Motor neuron (in vitro differentiated cells): ENCODE measurements at regions not wholly inside any gene's neighbourhood (a gene's known extent, or its start where the extent isn't known, plus 50 kb on each side); places are given as distances from the start of the nearest gene placed in this dataset.

Experiments used
- ATAC-seq, 8 experiments: fragments of 200-7000 bp; cut with Tn5 transposase; replicated peaks in 6 of 8; 2 replicates each; pipeline ENCODE4 v1.8.0; 2021; ENCODE audit warnings: mild to moderate bottlenecking in 8 of 8, moderate library complexity in 8 of 8
- H3K27ac ChIP-seq, 2 donors: fragments of 250-450 bp; sonication (Bioruptor Pico); 2 replicates each; pipeline ENCODE4 v1.9.0; 2021; ENCODE audit warnings: antibody characterized with exemption in 2 of 2, mild to moderate bottlenecking in 2 of 2, moderate library complexity in 1 of 2
- H3K4me1 ChIP-seq, 2 donors: fragments of 250-450 bp; sonication (Bioruptor Pico); replicated peaks in 1 of 2; 2 replicates each; pipeline ENCODE4 v1.6.1; 2021; ENCODE audit warnings: antibody characterized with exemption in 2 of 2, mild to moderate bottlenecking in 2 of 2, moderate library complexity in 1 of 2
- H3K4me3 ChIP-seq, 5 donors: fragments of 250-450 bp; sonication (Bioruptor Pico); 2 replicates each; pipeline ENCODE4 v1.9.0; 2021; ENCODE audit warnings: antibody characterized with exemption in 5 of 5, mild to moderate bottlenecking in 5 of 5, moderate library complexity in 4 of 5
- WGBS, 10 experiments: fragments of 450-650 bp; shearing (Covaris generic); methylation state at CpG; one replicate each; pipeline ENCODE4 v1.0.0; 2022; 5-methylcytosine and 5-hydroxymethylcytosine counted together
- in situ Hi-C, 9 experiments: fragments of 400-800 bp; cut with MboI; loops; one replicate each; pipeline ENCODE4 v1.15.0; 2021; ENCODE audit warnings: low sequenced_read_pairs in 9 of 9, low pct_unique_long_range_greater_than_20kb in 2 of 9; ENCODE audit not compliant: unreplicated experiment in 9 of 9

DNA sequence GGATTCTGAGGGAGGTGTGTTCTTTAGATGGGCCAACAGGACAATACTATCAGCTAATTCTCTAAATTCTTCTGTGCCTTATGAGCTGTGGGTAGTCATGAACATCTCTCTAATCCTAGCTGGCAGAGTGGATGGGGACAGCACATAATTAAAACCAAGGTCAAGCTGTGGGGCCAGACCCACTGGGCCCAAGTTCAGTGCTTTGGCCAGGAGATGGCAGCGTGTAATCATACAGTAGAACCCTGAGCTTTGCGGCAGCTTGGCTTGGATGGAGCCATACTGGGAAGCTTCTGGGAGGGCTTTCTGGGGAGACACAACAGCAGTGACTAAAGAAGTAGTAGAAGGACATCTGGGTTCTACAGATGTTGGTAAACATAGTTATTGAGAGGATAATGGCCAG is 140.3 kb upstream of the CXCL13 start:
- in situ Hi-C loops: loop anchor here in 1 of 9 experiments (25.0 kb wide), 1 partner anchor 147 kb away; the partner anchor contains the start of gene CXCL13
- H3K4me1 ChIP-seq: no peaks in the 10 kb centered on the region
- no peak overlapping the region for H3K27ac ChIP-seq
- peak in 3 of 8 experiments; percentile 88 to 94 (median 93) for ATAC-seq
- WGBS, 10 experiments: 57 to 100% (median 90%) methylated on average over 1 to 2 of the region's 2 CpGs; no CpG with 5 or more reads in 5 of the 10 experiments
- no peak overlapping the region for H3K4me3 ChIP-seq

DNA sequence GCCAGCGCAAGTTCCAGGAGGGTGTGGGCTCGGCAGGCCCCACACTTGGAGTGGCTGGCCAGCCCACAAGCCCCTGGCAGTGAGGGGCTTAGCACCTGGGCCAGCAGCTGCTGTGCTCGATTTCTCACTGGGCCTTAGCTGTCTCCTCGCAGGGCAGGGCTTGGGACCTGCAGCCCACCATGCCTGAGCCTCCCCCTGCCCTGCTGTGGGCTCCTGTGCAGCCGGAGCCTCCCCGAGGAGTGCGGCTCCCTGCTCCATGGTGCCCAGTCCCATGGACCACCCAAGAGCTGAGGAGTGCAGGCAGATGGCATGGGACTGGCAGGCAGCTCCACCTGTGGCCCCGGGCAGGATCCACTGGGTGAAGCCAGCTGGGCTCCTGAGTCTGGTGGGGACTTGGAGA is 139.2 kb upstream of the CXCL13 start:
- no peak for ATAC-seq
- in situ Hi-C loops: loop anchor here in 1 of 9 experiments (25.0 kb wide), 1 partner anchor 146 kb away; the partner anchor contains the start of gene CXCL13
- 19 to 100% methylated on average over 1 to 4 of the region's 8 CpGs; no CpG with 5 or more reads in 8 of the 10 experiments for WGBS, 10 experiments

DNA sequence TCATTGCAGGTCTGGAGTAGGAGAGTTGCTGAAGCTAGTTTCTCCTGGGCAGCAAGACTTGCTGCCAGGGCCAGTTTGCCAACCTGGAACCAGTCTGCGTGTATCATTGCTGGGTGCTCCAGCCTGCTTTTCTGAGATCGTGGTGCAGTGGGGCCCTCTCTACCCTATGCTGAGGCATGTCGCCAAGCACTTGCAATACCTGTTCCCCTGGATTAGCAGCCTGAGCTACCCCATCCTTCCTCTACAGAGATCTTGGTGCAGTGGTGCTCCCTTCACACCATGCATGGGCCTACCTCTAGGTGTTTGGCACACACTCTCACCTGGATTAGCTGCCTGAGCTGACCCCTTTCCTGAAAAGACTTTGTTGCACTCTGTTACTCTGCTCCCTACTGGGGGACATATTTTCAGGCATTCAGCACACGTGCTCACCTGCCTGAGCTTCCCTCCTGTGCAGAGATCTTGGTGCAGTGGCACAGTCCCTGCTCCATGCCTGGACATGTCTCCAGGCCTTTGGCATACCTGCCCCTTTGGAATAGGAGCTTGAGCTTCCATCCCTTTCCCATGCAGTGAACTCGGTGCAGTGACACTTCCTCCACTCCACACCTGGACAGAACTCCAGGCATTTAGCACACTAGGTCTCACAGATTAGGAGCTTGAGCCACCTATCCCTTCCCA is 133.7 kb upstream of the CXCL13 start:
- H3K4me1 ChIP-seq: no peaks in the 10 kb centered on the region
- 5 to 74% (median 53%) methylated on average over 2 to 4 of the region's 5 CpGs; no CpG with 5 or more reads in 4 of the 10 experiments for WGBS, 10 experiments
- ATAC-seq: no peak
- in situ Hi-C loops: loop anchor here in 1 of 9 experiments (25.0 kb wide), 1 partner anchor 140 kb away; the partner anchor contains the start of gene CXCL13
- H3K27ac ChIP-seq: no peak overlapping the region
- H3K4me3 ChIP-seq: no peak overlapping the region

More for the DNA sequence above, 139.2 kb upstream of the CXCL13 start:
- no peaks in the 10 kb centered on the region for H3K4me1 ChIP-seq
- no peak overlapping the region for H3K27ac ChIP-seq
- no peak overlapping the region for H3K4me3 ChIP-seq

DNA sequence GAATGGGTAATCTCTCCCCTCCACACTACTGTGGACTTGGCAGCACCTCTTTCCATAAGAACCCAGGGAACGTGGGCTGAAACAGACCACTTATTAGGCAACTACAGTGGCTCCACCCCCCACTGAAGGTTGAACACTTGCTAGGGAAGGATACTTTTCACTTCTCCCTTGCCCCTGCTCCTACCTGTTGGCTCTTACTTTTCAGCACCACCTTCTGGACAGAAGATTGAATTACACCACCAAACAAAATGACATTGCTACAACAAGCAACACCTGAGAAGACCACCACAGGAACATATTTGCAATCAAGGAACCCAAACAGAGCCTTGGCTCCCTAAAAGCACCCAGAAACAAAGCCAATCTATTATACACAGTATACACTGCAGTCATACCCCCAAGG is 132.1 kb upstream of the CXCL13 start:
- ATAC-seq: no peak
- in situ Hi-C loops: loop anchor here in 1 of 9 experiments (25.0 kb wide), 1 partner anchor 139 kb away; the partner anchor contains the start of gene CXCL13

DNA sequence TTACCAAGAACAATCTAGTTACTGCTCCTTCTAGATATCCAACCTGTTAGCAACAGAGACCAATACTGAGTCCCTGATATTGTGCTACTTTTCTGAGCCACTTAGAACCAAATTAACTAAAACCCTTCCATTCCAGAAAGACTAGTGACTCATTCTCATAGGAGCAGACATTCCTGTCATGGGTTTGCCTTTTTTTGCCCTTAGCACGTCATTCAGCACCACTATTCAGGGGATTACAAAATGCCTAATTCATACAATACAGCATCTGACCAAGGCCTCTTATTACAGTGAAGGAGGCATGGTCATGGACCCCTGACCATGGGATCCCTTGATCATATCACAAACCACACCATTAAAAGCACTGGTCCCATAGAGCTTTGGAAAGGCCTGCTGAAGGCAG is 123.8 kb upstream of the CXCL13 start:
- Histone ChIP-seq H3K4me3 (no peak overlapping the region), H3K27ac (no peak overlapping the region), H3K4me1 (no peaks in the 10 kb centered on the region)
- in situ Hi-C loops: loop anchor here in 1 of 9 experiments (10.0 kb wide), 1 partner anchor 123 kb away; the partner anchor contains the start of gene CXCL13
- ATAC-seq: peak in 2 of 8 experiments; percentile 99
- WGBS, 10 experiments: 20 to 82% (median 33%) methylated on average over 1 of the region's 1 CpG; no CpG with 5 or more reads in 7 of the 10 experiments

More for the DNA sequence above, 132.1 kb upstream of the CXCL13 start:
- WGBS, 10 experiments: 0 to 83% (median 73%) methylated on average over 1 of the region's 1 CpG; no CpG with 5 or more reads in 6 of the 10 experiments
- H3K4me1 ChIP-seq: no peaks in the 10 kb centered on the region
- no peak overlapping the region for H3K4me3 ChIP-seq
- H3K27ac ChIP-seq: no peak overlapping the region

- Histone ChIP-seq H3K4me3 (no peak overlapping the region), H3K27ac (no peak overlapping the region), H3K4me1 (no peaks in the 10 kb centered on the region)
- ATAC-seq: peak in 2 of 8 experiments; percentile 56 to 64
- in situ Hi-C loops: loop anchor here in 1 of 9 experiments (10.0 kb wide), 1 partner anchor 116 kb away; the partner anchor contains the start of gene CXCL13
- WGBS, 10 experiments: 40 to 92% (median 83%) methylated on average over 1 of the region's 1 CpG; no CpG with 5 or more reads in 3 of the 10 experiments
These were observed 116.7 kb upstream of the CXCL13 start for GRCh38 chr4:77488882-77489281.

DNA sequence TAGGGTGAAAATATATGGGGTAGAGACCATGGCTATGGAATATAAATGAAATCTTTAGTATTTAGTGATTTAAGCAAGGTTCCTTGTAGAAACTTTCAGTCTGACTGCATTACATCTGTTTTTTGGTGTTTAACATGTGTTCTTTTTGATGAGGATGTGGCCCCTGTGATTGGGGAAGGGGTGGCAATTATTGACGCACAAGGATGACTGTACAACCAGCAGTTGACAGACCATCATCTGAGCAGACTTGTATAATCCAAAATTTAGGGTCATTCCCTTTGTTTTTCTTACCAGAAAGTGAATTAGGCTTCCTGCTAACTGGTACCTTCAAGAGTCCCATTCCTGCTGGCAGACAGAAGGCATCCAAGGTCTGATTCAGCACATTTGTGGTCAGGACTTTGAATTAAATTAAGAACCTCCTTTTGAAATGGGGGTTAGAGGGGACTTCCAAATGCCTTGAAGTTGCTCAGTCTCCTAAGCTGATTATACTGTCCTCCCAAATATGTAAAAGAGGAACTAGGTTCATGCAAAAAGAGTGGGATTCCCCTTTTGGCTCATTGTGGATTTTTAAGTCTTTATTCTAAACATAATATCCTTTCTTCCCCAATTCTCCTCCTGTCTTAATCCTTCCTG is 112.4 kb upstream of the CXCL13 start:
- no peaks in the 10 kb centered on the region for H3K4me1 ChIP-seq
- in situ Hi-C loops: no loop called here
- H3K27ac ChIP-seq: no peak overlapping the region
- no peak overlapping the region for H3K4me3 ChIP-seq
- 40 to 100% (median 60%) methylated on average over 1 of the region's 1 CpG; no CpG with 5 or more reads in 5 of the 10 experiments for WGBS, 10 experiments
- peak in 2 of 8 experiments; percentile 58 to 62 for ATAC-seq

- Histone ChIP-seq H3K4me1 (no peaks in the 10 kb centered on the region), H3K27ac (no peak overlapping the region), H3K4me3 (no peak overlapping the region)
- in situ Hi-C loops: no loop called here
- peak in 2 of 8 experiments; percentile 29 to 61 for ATAC-seq
- 41 to 100% (median 80%) methylated on average over 1 to 2 of the region's 2 CpGs; no CpG with 5 or more reads in 5 of the 10 experiments for WGBS, 10 experiments
These were observed 111.6 kb upstream of the CXCL13 start for GRCh38 chr4:77493829-77494551.

GRCh38 chr4:77496457-77496856 is 109.2 kb upstream of the CXCL13 start:
- in situ Hi-C loops: no loop called here
- Histone ChIP-seq H3K4me3 (no peak overlapping the region), H3K4me1 (no peaks in the 10 kb centered on the region), H3K27ac (no peak overlapping the region)
- peak in 2 of 8 experiments; percentile 56 to 61 for ATAC-seq

DNA sequence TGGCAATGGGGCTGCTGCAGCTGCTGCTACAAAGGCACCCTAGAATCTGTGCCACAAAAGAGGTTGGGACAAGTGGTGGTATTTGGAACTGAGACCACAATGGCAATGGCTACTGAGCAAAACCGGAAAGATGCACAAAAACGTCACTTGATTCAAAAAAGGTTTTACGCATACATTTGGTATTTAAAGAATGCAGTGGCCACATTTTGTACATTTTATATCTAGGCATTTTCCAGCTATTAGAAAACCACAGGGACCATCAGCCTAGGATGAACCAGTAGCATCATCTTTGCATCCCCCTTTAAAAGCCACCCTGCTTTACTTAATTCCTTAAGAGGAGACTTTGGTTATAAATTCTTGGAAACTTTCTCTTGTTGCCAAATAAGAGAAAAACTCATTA is 104.8 kb upstream of the CXCL13 start:
- H3K4me3 ChIP-seq: no peak overlapping the region
- no peak for ATAC-seq
- 24 to 97% (median 83%) methylated on average over 3 of the region's 3 CpGs; no CpG with 5 or more reads in 3 of the 10 experiments for WGBS, 10 experiments
- no peak overlapping the region for H3K27ac ChIP-seq
- H3K4me1 ChIP-seq: no peaks in the 10 kb centered on the region
- in situ Hi-C loops: no loop called here

GRCh38 chr4:77501240-77501639 is 104.4 kb upstream of the CXCL13 start:
- Histone ChIP-seq H3K27ac (no peak overlapping the region), H3K4me1 (no peaks in the 10 kb centered on the region), H3K4me3 (no peak overlapping the region)
- ATAC-seq: peak in 1 of 8 experiments; percentile 15
- in situ Hi-C loops: no loop called here

GRCh38 chr4:77501851-77502250 is 103.8 kb upstream of the CXCL13 start:
- 0 to 88% (median 50%) methylated on average over 1 to 2 of the region's 2 CpGs; no CpG with 5 or more reads in 3 of the 10 experiments for WGBS, 10 experiments
- ATAC-seq: peak in 3 of 8 experiments; percentile 79 to 99 (median 98)
- in situ Hi-C loops: no loop called here
- H3K4me1 ChIP-seq: no peaks in the 10 kb centered on the region
- no peak overlapping the region for H3K4me3 ChIP-seq
- no peak overlapping the region for H3K27ac ChIP-seq

DNA sequence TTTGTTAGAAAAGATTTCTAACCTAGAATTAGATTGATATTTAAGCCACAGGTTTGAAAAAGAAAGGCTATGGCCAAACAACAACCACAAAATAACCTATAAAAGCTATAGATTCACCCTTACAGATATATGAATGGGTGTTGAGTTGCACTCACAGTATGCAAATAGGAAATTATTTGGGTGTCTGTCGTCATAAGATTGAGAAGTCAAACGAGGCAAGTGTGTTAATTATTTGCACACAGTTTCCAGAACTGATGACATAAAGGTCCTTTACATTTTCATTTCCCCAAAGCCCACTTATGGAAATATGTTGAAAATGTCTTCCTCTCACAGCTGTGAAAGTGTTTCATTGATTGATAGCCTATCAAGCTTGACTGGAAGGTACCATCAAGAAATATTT is 101.2 kb upstream of the CXCL13 start:
- no peak overlapping the region for H3K27ac ChIP-seq
- no peak for ATAC-seq
- in situ Hi-C loops: no loop called here
- no peaks in the 10 kb centered on the region for H3K4me1 ChIP-seq
- 0 to 64% (median 24%) methylated on average over 2 of the region's 2 CpGs; no CpG with 5 or more reads in 1 of the 10 experiments for WGBS, 10 experiments
- no peak overlapping the region for H3K4me3 ChIP-seq
